MV-4-11 (cell line): ENCODE measurements at regions not wholly inside any gene's neighbourhood (a gene's known extent, or its start where the extent isn't known, plus 50 kb on each side); places are given as distances from the start of the nearest gene placed in this dataset.

ENCODE experiments used
- DNase-seq: peaks from one replicate; lab custom pipeline; 2025; lab: John Stamatoyannopoulos, UW

DNA sequence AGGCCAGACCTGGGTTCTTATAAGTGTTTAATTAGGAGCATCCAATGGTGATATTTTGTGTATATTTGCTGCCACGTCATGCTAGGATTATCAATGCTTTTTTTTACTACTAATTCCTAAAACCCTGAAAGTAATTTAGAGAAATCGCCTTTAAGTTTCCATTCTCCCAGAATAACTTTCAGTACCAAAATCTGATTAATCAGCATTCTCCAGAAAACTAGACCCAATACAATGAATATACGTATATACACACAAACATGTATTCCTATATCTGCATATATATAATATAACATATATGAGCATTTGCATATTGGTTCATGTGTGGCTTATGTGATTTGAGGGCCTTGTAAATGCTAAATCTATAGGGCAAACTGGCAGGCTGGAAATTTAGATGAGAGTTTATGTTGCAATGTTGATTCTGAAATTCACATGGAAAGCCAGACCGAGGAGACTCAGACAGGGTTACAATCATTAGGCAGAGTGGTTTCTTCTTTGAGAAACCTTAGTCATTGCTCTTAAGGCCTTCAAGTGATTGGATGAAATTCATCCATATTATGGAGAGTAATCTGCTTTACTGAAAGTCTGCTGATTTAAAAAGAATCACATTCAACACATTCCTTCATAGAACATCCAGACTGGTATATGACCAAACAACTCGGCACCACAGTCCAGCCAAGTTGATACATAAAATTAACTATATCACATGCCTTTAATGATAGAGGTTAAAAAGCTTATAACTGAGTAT lies 65.9 kb upstream of the RGPD4 start:
- DNase-seq, result no peak

DNA sequence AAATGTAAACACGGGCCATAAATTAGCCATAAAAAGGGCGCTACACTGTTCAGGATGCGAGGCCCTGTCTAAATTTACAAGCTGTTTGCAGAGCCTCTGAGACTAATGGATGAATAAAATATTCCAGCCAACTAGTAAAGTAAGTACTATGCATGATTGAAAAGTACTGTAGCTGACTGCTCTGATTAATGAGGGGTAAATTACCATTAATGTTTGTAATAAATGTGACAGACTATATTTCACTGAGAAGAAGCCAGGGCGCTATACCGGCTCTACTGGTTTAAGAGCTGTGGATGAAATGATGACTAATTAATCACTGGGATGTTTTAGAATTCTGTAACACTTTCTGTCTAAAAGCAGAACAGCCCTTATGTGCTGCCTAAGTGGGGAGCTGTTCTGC lies 54.3 kb upstream of the RGPD4 start:
- no peak for DNase-seq

DNA sequence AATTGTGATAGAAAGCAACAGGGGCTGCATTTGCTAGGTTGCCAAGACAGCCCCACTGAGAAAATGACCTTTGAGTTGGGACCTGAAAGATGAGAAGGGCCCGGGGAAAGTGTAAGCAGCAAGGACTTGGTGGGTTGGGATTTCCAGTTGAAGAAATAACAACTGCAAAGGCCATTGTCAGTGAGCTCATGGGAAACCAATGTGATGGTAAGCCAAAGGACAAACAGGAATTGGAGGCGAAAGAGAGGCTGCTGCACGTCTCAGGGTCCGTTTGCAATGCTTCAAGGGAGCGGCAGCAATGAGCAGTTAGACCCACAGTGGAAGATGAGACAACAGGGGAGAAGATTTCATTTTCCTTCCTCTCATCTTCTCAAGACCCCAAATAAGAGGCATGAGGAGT lies 51.5 kb upstream of the RGPD4 start:
- DNase-seq, result no peak

DNA sequence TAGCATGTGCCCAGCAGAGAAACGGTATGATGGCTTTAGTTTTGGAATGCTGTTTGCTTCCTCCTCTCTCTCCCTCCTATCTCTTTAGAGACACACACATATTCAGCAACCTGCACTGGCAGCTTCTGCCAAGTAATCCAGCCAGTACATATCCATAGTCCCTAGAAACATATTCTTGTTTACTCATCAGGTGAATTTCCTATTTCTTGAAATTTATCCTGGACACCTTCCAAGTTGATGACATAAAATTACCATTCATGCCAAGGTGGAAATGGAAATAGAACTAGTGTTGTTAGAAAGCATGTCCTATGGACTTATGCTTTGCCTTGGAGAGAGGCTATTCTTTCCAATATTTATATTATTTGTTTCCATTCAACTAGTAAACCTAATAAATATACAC lies 50.9 kb upstream of the RGPD4 start:
- no peak for DNase-seq

GRCh38 chr2:107776362-107776761 lies 50.3 kb upstream of the RGPD4 start:
- DNase-seq, result no peak
